Breast epithelium (tissue), 3 donors: ENCODE measurements at regions not wholly inside any gene's neighbourhood (a gene's known extent, or its start where the extent isn't known, plus 50 kb on each side); places are given as distances from the start of the nearest gene placed in this dataset.

Source experiments
- POLR2A ChIP-seq: fragments of 450-650 bp; IDR thresholded peaks from one replicate; pipeline ENCODE4 v1.6.1; 2016; ENCODE audit warnings: antibody characterized with exemption, mild to moderate bottlenecking, moderate library complexity
- TF ChIP-seq, protein P1 (sequence below), 3 donors: fragments of 450-650 bp; IDR thresholded peaks; one replicate each; pipeline ENCODE4 v1.5.1; 2016 to 2017; ENCODE audit warnings: antibody characterized with exemption in 3 of 3, mild to moderate bottlenecking in 3 of 3, moderate library complexity in 3 of 3

GRCh38 chr2:7405861-7406715 lies 488.9 kb downstream of the RNF144A start:
- TF ChIP-seq, protein P1, sequence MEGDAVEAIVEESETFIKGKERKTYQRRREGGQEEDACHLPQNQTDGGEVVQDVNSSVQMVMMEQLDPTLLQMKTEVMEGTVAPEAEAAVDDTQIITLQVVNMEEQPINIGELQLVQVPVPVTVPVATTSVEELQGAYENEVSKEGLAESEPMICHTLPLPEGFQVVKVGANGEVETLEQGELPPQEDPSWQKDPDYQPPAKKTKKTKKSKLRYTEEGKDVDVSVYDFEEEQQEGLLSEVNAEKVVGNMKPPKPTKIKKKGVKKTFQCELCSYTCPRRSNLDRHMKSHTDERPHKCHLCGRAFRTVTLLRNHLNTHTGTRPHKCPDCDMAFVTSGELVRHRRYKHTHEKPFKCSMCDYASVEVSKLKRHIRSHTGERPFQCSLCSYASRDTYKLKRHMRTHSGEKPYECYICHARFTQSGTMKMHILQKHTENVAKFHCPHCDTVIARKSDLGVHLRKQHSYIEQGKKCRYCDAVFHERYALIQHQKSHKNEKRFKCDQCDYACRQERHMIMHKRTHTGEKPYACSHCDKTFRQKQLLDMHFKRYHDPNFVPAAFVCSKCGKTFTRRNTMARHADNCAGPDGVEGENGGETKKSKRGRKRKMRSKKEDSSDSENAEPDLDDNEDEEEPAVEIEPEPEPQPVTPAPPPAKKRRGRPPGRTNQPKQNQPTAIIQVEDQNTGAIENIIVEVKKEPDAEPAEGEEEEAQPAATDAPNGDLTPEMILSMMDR (IDR thresholded peaks at IDR 0.05), result no peak
- no peak for TF ChIP-seq POLR2A
